ENCODE measurements at regions not wholly inside any gene's neighbourhood (a gene's known extent, or its start where the extent isn't known, plus 50 kb on each side); places are given as distances from the start of the nearest gene placed in this dataset.
A peak's percentile ranks its signal among the peaks of the same experiment; 100 is the strongest.

DNA sequence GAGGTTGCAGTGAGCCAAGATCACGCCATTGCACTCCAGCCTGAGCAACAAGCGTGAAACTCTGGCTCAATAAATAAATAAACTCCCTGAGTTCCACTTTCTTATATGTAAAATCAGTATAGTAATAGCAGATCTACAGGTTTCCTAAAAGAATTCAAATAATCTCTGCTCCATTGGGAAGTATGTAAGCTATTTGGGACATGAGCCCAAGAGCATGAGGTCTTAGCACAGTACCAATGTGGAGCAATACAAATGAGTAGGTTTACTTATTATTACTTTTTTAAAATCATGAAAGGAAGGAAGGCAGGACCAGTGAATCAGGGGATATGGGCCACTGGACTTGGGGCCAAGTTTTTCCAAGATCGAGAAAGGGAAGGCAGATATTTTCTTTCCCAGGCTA lies 216.9 kb upstream of the DIO2 start:
- DNase-seq, result no peak
- Histone ChIP-seq H3K4me1 (peaks cover 0 to 14% (median 6%) of the 10 kb centered on the region in 4 donors), H3K27me3 (no peaks in the 10 kb centered on the region), H3K27ac (peak overlapping the region in 1 of 4 donors; percentile 53), H3K9me3 (no peaks in the 10 kb centered on the region), H3K4me3 (no peak overlapping the region), H3K36me3 (no peaks in the 10 kb centered on the region)
- TF ChIP-seq EP300 (IDR thresholded peaks at IDR 0.05), result no peak
- TF ChIP-seq POLR2A (IDR thresholded peaks at IDR 0.05), result no peak
- TF ChIP-seq, protein P1, sequence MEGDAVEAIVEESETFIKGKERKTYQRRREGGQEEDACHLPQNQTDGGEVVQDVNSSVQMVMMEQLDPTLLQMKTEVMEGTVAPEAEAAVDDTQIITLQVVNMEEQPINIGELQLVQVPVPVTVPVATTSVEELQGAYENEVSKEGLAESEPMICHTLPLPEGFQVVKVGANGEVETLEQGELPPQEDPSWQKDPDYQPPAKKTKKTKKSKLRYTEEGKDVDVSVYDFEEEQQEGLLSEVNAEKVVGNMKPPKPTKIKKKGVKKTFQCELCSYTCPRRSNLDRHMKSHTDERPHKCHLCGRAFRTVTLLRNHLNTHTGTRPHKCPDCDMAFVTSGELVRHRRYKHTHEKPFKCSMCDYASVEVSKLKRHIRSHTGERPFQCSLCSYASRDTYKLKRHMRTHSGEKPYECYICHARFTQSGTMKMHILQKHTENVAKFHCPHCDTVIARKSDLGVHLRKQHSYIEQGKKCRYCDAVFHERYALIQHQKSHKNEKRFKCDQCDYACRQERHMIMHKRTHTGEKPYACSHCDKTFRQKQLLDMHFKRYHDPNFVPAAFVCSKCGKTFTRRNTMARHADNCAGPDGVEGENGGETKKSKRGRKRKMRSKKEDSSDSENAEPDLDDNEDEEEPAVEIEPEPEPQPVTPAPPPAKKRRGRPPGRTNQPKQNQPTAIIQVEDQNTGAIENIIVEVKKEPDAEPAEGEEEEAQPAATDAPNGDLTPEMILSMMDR (IDR thresholded peaks at IDR 0.05), result no peak
- TF ChIP-seq POLR2AphosphoS5 (IDR thresholded peaks at IDR 0.05), result no peak
- WGBS, 2 donors, result 90 to 91% methylated on average over 3 of the region's 3 CpGs
- intact Hi-C loops (cut with DNase I), result no loop called here

DNA sequence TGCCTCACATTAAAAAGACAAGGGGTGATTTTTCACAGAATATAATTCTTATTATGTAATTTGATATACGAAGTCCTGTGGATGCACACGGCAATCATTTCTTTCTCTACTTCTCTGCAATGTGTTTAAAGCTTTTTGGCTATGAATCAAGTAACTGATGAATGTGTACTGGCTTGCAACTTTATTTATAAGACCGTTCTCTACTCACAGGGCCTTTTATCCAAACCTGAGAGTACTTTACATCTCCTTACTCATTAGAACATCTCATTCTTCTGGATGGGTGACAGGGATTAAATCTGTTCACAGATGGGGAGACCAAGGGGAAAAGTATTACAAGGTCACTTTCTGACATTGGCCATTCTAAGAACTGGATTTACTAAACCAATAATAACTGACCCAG lies 215.8 kb upstream of the DIO2 start:
- TF ChIP-seq EP300 (IDR thresholded peaks at IDR 0.05) (no peak), POLR2AphosphoS5 (IDR thresholded peaks at IDR 0.05) (no peak), POLR2A (IDR thresholded peaks at IDR 0.05) (no peak)
- TF ChIP-seq, protein P1 (IDR thresholded peaks at IDR 0.05), result no peak
- peaks cover 0 to 14% (median 6%) of the 10 kb centered on the region in 4 donors for H3K4me1 ChIP-seq
- H3K27ac ChIP-seq, result peak overlapping the region in 1 of 4 donors; percentile 53
- intact Hi-C loops (cut with DNase I), result no loop called here
- no peak for DNase-seq
- H3K9me3 ChIP-seq, result no peaks in the 10 kb centered on the region
- no peak overlapping the region for H3K4me3 ChIP-seq
- WGBS, 2 donors, result 82 to 85% methylated on average over 3 of the region's 3 CpGs
- no peaks in the 10 kb centered on the region for H3K36me3 ChIP-seq
- no peaks in the 10 kb centered on the region for H3K27me3 ChIP-seq

DNA sequence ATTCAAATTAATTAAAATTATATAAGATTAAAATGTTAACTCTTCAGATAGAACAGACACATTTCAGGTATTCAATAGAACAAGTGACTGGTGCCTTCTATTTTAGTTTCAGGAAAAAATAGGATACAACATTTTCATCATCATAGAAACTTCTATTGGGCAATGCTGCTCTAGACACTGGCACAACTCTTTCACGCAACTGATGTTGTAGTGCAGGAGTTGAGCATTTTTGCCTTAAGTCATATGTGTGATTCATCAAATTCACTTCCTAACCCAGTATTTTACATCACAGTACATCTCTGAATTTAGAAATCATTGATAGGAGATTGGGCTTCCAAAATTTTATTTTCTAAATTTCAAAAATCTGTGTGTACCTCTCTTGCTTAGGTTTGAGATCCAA lies 215.4 kb upstream of the DIO2 start:
- TF ChIP-seq POLR2A (IDR thresholded peaks at IDR 0.05), result no peak
- TF ChIP-seq POLR2AphosphoS5 (IDR thresholded peaks at IDR 0.05), result no peak
- no peak for TF ChIP-seq EP300 (IDR thresholded peaks at IDR 0.05)
- TF ChIP-seq, protein P1 (IDR thresholded peaks at IDR 0.05), result no peak
- DNase-seq, result no peak
- Histone ChIP-seq H3K4me3 (no peak overlapping the region), H3K27ac (peak overlapping the region in 1 of 4 donors; percentile 53), H3K27me3 (no peaks in the 10 kb centered on the region), H3K4me1 (peaks cover 0 to 14% (median 6%) of the 10 kb centered on the region in 4 donors), H3K36me3 (no peaks in the 10 kb centered on the region), H3K9me3 (no peaks in the 10 kb centered on the region)
- 97 to 98% methylated on average over 1 of the region's 1 CpG for WGBS, 2 donors
- intact Hi-C loops (cut with DNase I), result no loop called here

DNA sequence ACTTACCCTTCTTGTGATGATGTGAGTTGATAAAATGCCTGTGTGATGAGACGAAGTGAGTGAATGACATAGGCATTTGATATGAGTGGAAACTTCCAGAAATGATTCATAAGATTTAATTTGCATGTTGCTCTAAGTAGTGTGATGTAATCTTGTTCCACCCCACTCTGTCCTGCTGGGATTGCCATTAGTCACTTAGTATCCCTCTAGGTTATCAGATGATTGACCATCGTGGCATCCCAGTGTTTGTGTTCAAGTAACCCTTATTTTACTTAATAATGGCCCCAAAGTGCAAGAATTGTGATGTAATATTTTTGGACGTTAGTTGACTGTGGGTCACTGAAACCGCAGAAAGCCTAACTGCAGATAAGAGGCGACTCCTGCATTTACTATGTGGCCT lies 214.4 kb upstream of the DIO2 start:
- Histone ChIP-seq H3K27ac (no peak overlapping the region), H3K27me3 (no peaks in the 10 kb centered on the region), H3K36me3 (no peaks in the 10 kb centered on the region), H3K4me3 (no peak overlapping the region), H3K4me1 (peaks cover 0 to 14% (median 6%) of the 10 kb centered on the region in 4 donors), H3K9me3 (no peaks in the 10 kb centered on the region)
- 75 to 83% methylated on average over 5 of the region's 5 CpGs for whole genome bisulfite sequencing, 2 donors
- DNase-seq, result no peak
- intact Hi-C loops (cut with DNase I), result no loop called here
- TF ChIP-seq POLR2A (IDR thresholded peaks at IDR 0.05) (no peak), EP300 (IDR thresholded peaks at IDR 0.05) (no peak), POLR2AphosphoS5 (IDR thresholded peaks at IDR 0.05) (no peak)
- TF ChIP-seq, protein P1 (IDR thresholded peaks at IDR 0.05), result no peak

DNA sequence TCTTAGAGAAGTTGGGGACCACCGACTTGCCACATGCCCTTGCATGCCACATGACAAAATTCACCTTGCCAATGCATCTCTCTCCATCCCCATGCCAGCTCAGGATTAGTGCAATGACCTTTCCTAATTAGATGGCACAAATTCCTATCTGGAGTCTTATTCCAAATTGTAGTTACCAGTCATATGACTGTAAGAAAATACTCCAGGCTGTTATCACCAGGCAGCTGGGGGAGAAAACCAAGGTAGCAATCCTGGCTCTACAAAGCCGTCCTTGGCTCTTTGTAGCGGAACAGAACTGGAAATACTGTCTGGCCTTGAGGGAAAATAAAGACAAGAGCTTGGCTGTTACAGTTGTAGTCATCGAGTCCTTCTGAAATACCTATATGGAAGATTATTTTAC lies 208.5 kb upstream of the DIO2 start:
- Histone ChIP-seq H3K9me3 (no peaks in the 10 kb centered on the region), H3K4me3 (no peak overlapping the region), H3K27ac (no peak overlapping the region), H3K4me1 (no peaks in the 10 kb centered on the region), H3K36me3 (no peaks in the 10 kb centered on the region), H3K27me3 (no peaks in the 10 kb centered on the region)
- TF ChIP-seq POLR2AphosphoS5 (IDR thresholded peaks at IDR 0.05), result no peak
- no peak for TF ChIP-seq EP300 (IDR thresholded peaks at IDR 0.05)
- TF ChIP-seq POLR2A (IDR thresholded peaks at IDR 0.05), result no peak
- TF ChIP-seq, protein P1 (IDR thresholded peaks at IDR 0.05), result no peak
- 74 to 84% methylated on average over 4 of the region's 4 CpGs for WGBS, 2 donors
- no peak for DNase-seq
- intact Hi-C loops (cut with DNase I), result no loop called here
